NK-92 treated with Interleukin-12 subunit alpha and Interleukin-12 subunit beta, amount 100 ng/mL, for 24 hours (cell line): ENCODE measurements at regions not wholly inside any gene's neighbourhood (a gene's known extent, or its start where the extent isn't known, plus 50 kb on each side); places are given as distances from the start of the nearest gene placed in this dataset.

Experiments used
- DNase-seq: peaks from one replicate; lab custom pipeline; 2025; lab: John Stamatoyannopoulos, UW

- no peak for DNase-seq
These were observed 120.4 kb downstream of the ACKR3 start for GRCh38 chr2:236689981-236690380.

- DNase-seq: no peak
These were observed 121.1 kb downstream of the ACKR3 start for GRCh38 chr2:236690726-236691125.

- DNase-seq: no peak
These were observed 122.2 kb downstream of the ACKR3 start for GRCh38 chr2:236691799-236692167.

GRCh38 chr2:236692937-236693336 lies 123.3 kb downstream of the ACKR3 start:
- DNase-seq: no peak

- no peak for DNase-seq
These were observed 123.9 kb downstream of the ACKR3 start for GRCh38 chr2:236693531-236693930.

- no peak for DNase-seq
These were observed 124.7 kb downstream of the ACKR3 start for GRCh38 chr2:236694146-236694888.

GRCh38 chr2:236696834-236697233 lies 127.2 kb downstream of the ACKR3 start:
- no peak for DNase-seq

- DNase-seq: no peak
These were observed 128.5 kb downstream of the ACKR3 start for GRCh38 chr2:236698016-236698627.

GRCh38 chr2:236700703-236701102 lies 131.1 kb downstream of the ACKR3 start:
- no peak for DNase-seq

- DNase-seq: no peak
These were observed 133.2 kb downstream of the ACKR3 start for GRCh38 chr2:236702657-236703372.

GRCh38 chr2:236703373-236703709 lies 133.7 kb downstream of the ACKR3 start:
- DNase-seq: no peak

GRCh38 chr2:236703906-236704305 lies 134.3 kb downstream of the ACKR3 start:
- DNase-seq: no peak

GRCh38 chr2:236704887-236705286 lies 135.3 kb downstream of the ACKR3 start:
- no peak for DNase-seq

GRCh38 chr2:236705295-236706105 lies 135.9 kb downstream of the ACKR3 start:
- DNase-seq: no peak

- no peak for DNase-seq
These were observed 136.7 kb downstream of the ACKR3 start for GRCh38 chr2:236706288-236706687.

GRCh38 chr2:236706803-236707202 lies 137.2 kb downstream of the ACKR3 start:
- DNase-seq: no peak

GRCh38 chr2:236711440-236711839 lies 141.8 kb downstream of the ACKR3 start:
- DNase-seq: no peak

GRCh38 chr2:236712304-236712703 lies 142.7 kb downstream of the ACKR3 start:
- no peak for DNase-seq

- DNase-seq: no peak
These were observed 143.5 kb downstream of the ACKR3 start for GRCh38 chr2:236712961-236713673.

GRCh38 chr2:236714080-236714479 lies 144.5 kb downstream of the ACKR3 start:
- DNase-seq: no peak

- no peak for DNase-seq
These were observed 145.5 kb downstream of the ACKR3 start for GRCh38 chr2:236715077-236715476.

GRCh38 chr2:236715491-236715961 lies 145.9 kb downstream of the ACKR3 start:
- DNase-seq: no peak
